ENCODE measurements at regions not wholly inside any gene's neighbourhood (a gene's known extent, or its start where the extent isn't known, plus 50 kb on each side); places are given as distances from the start of the nearest gene placed in this dataset.

DNA sequence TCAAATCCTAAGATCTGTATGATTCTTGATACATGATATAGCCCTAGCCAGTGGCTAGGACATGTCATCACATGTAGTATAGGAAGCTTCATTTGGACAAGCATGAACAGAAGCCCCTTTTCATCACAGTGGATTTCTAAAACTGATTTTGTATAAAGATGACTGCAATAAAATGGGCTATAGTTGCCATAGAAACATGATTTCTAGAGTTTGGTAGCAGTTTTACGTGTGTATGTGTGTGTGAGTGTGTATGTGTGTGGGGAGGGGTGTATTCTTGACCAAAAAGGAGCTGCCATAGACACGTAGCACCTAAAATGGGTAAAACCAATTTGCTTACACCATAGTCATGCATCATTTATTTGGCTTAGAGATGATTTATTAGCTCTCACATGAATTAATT lies 200.5 kb upstream of the CNR1 start:
- Mint-ChIP-seq H3K4me3 (ENCODE audit: low read depth) (no peak overlapping the region), H3K9me3 (ENCODE audit: low read depth) (no peaks in the 10 kb centered on the region), H3K27ac (no peak overlapping the region), H3K27me3 (no peaks in the 10 kb centered on the region), H3K36me3 (ENCODE audit: insufficient read depth) (no peaks in the 10 kb centered on the region), H3K4me1 (ENCODE audit: low read depth) (no peaks in the 10 kb centered on the region)
- DNase-seq (ENCODE audit: low spot score, unreplicated experiment), result no peak
- TF ChIP-seq, protein P1, sequence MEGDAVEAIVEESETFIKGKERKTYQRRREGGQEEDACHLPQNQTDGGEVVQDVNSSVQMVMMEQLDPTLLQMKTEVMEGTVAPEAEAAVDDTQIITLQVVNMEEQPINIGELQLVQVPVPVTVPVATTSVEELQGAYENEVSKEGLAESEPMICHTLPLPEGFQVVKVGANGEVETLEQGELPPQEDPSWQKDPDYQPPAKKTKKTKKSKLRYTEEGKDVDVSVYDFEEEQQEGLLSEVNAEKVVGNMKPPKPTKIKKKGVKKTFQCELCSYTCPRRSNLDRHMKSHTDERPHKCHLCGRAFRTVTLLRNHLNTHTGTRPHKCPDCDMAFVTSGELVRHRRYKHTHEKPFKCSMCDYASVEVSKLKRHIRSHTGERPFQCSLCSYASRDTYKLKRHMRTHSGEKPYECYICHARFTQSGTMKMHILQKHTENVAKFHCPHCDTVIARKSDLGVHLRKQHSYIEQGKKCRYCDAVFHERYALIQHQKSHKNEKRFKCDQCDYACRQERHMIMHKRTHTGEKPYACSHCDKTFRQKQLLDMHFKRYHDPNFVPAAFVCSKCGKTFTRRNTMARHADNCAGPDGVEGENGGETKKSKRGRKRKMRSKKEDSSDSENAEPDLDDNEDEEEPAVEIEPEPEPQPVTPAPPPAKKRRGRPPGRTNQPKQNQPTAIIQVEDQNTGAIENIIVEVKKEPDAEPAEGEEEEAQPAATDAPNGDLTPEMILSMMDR (IDR thresholded peaks at IDR 0.05; ENCODE audit: unreplicated experiment), result no peak

DNA sequence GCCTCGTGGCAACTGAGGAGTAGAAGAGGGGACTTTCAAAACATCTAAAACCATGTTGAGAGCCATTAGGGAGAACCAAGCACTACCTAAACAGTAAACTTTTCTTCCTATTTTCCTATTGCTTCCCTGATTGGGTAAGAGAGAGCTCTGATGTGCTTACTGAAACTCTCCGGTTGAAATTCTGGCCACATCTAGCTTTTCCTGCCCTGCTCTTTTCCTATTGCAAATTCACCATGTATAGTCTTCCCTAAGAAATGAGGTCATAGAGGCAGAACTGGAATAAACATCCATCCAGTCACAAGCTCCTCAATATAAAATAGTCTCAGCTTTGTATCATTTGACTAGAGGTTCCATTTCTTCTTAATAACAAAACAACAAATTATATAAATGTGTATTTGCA lies 199.5 kb upstream of the CNR1 start:
- H3K4me3 Mint-ChIP-seq (ENCODE audit: low read depth), result no peak overlapping the region
- no peak for DNase-seq (ENCODE audit: low spot score, unreplicated experiment)
- no peak overlapping the region for H3K27ac Mint-ChIP-seq
- H3K27me3 Mint-ChIP-seq, result no peaks in the 10 kb centered on the region
- no peaks in the 10 kb centered on the region for H3K9me3 Mint-ChIP-seq (ENCODE audit: low read depth)
- TF ChIP-seq, protein P1 (IDR thresholded peaks at IDR 0.05; ENCODE audit: unreplicated experiment), result no peak
- H3K36me3 Mint-ChIP-seq (ENCODE audit: insufficient read depth), result no peaks in the 10 kb centered on the region
- H3K4me1 Mint-ChIP-seq (ENCODE audit: low read depth), result no peaks in the 10 kb centered on the region

DNA sequence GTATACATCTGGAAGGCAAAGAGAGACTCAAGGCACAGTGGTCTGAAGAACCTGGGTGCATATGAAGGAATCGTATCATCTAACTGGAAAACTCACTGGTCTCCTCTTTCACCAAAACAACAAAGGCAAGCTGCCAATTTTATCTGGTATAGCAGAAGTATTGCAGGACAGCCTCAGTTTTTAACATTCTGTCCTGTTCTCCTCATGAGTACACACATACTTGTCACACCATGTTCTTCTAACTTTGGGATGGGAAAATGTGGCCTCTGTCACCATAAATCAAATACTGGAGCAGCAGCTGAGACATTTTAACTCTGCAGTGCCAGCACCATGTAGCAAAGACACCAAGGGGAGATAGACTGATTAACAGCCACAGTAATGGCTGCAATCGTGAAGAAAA lies 199.1 kb upstream of the CNR1 start:
- TF ChIP-seq, protein P1 (IDR thresholded peaks at IDR 0.05; ENCODE audit: unreplicated experiment), result no peak
- no peaks in the 10 kb centered on the region for H3K4me1 Mint-ChIP-seq (ENCODE audit: low read depth)
- no peaks in the 10 kb centered on the region for H3K27me3 Mint-ChIP-seq
- DNase-seq (ENCODE audit: low spot score, unreplicated experiment), result no peak
- no peaks in the 10 kb centered on the region for H3K9me3 Mint-ChIP-seq (ENCODE audit: low read depth)
- H3K36me3 Mint-ChIP-seq (ENCODE audit: insufficient read depth), result no peaks in the 10 kb centered on the region
- no peak overlapping the region for H3K4me3 Mint-ChIP-seq (ENCODE audit: low read depth)
- H3K27ac Mint-ChIP-seq, result no peak overlapping the region

DNA sequence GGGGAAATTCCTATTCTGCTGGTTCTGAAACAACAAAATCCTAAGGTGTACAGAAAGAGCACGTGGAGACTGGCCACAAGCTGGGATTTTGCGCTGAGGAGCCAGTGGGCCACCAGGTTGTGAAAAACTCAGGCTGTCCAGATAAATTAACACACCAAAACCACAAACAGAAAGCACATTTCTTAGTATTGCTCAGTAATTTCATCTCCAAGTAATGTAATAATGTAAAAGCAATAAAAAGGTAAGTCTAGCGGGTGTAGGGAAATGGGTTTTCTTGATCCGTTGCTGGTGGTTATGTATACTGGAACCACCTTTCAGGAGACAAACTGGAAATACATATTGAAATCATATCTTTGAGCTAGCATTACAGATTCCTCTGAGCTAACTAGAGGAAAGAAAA lies 195.6 kb upstream of the CNR1 start:
- no peaks in the 10 kb centered on the region for H3K27me3 Mint-ChIP-seq

DNA sequence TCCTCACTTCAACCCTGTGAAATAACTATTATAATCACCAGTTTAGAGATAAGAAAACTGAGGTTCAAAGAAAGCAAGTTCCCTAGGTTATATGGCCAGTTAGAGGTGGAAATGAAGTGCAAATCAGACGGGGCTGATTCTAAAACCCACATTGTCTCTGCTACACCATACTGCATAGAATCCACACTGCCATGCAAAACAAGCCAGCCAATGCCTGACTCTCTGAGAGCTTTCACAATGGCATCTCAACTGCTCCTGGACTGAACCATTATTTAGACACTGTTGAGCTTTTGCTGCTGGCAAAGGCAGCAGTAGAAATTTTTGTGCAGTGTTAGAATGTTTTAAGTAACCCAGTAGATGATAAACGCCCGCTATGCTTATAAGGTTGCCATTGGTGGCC lies 195.2 kb upstream of the CNR1 start:
- TF ChIP-seq, protein P1 (IDR thresholded peaks at IDR 0.05; ENCODE audit: unreplicated experiment), result no peak
- Mint-ChIP-seq H3K36me3 (ENCODE audit: insufficient read depth) (no peaks in the 10 kb centered on the region), H3K4me3 (ENCODE audit: low read depth) (no peak overlapping the region), H3K27ac (no peak overlapping the region), H3K9me3 (ENCODE audit: low read depth) (no peaks in the 10 kb centered on the region), H3K27me3 (no peaks in the 10 kb centered on the region), H3K4me1 (ENCODE audit: low read depth) (no peaks in the 10 kb centered on the region)
- no peak for DNase-seq (ENCODE audit: low spot score, unreplicated experiment)

More for the DNA sequence above, 195.6 kb upstream of the CNR1 start:
- H3K27ac Mint-ChIP-seq, result no peak overlapping the region
- no peak overlapping the region for H3K4me3 Mint-ChIP-seq (ENCODE audit: low read depth)
- DNase-seq (ENCODE audit: low spot score, unreplicated experiment), result no peak
- H3K9me3 Mint-ChIP-seq (ENCODE audit: low read depth), result no peaks in the 10 kb centered on the region
- no peaks in the 10 kb centered on the region for H3K4me1 Mint-ChIP-seq (ENCODE audit: low read depth)
- no peaks in the 10 kb centered on the region for H3K36me3 Mint-ChIP-seq (ENCODE audit: insufficient read depth)
- TF ChIP-seq, protein P1 (IDR thresholded peaks at IDR 0.05; ENCODE audit: unreplicated experiment), result no peak
